K562 (cell line): ENCODE measurements at regions not wholly inside any gene's neighbourhood (a gene's known extent, or its start where the extent isn't known, plus 50 kb on each side); places are given as distances from the start of the nearest gene placed in this dataset.

Experiments used
- ATAC-seq: fragments of 200-7000 bp; cut with Tn5 transposase; 3 replicates; pipeline ENCODE4 v1.9.1; 2020; ENCODE audit warnings: moderate library complexity
- BruUV-seq: library from RNA; stranded (reverse); fragments of 400-500 nt; replicated peaks from 2 replicates; lab custom pipeline; 2021; lab: Mats Ljungman, UMichigan
- CTCF ChIA-PET: fragments of 300-600 bp; formaldehyde crosslinking; extraction: SDS; loops from one replicate; lab custom pipeline; 2021; ENCODE audit warnings: low intra/inter-chr PET ratio; lab: Yijun Ruan, JAX
- POLR2A ChIA-PET: fragments of 300-600, 350-650 bp; sonication (Branson Sonifier 250); formaldehyde crosslinking; extraction: SDS; loops from one replicate; lab custom pipeline; 2021; ENCODE audit warnings: antibody characterized with exemption, inconsistent platforms; lab: Yijun Ruan, JAX
- DNase-seq, 4 experiments: peaks; one replicate each; pipeline versions ENCODE4 v3.0.0 to v3.0.0-alpha.2; 2011 to 2018; ENCODE audit warnings: low spot score in 3 of 4, mixed read lengths in 3 of 4; ENCODE audit errors: extremely low read depth in 1 of 4
- FAIRE-seq: peaks from 2 replicates; lab custom pipeline; 2011; peaks lifted over from hg19 to GRCh38; lab: Jason Lieb, UNC
- H2AFZ ChIP-seq: 2 replicates; pipeline ENCODE4 v1.6.0; 2011; ENCODE audit warnings: low read depth, low read length, control low read depth, inconsistent platforms
- H3K27ac ChIP-seq: fragments of 200-600 bp; 3 replicates; pipeline ENCODE4 v1.8.0; 2011; ENCODE audit warnings: low read depth, mild to moderate bottlenecking, control low read depth, inconsistent platforms, low read length, moderate library complexity, mixed read lengths; ENCODE audit errors: extremely low read depth
- H3K27me3 ChIP-seq, 2 experiments: fragments of 300-600 bp in 1 of 2; 2 replicates in 1 of 2; 3 replicates in 1 of 2; pipeline versions ENCODE4 v1.6.0 to v1.8.0; 2011; ENCODE audit warnings: inconsistent platforms in 2 of 2, low read length in 2 of 2, mild to moderate bottlenecking in 1 of 2, mixed read lengths in 1 of 2, moderate library complexity in 1 of 2; ENCODE audit not compliant: control insufficient read depth in 2 of 2, insufficient read depth in 2 of 2
- H3K36me3 ChIP-seq: fragments of 300-600 bp; 3 replicates; pipeline ENCODE4 v1.8.0; 2011; ENCODE audit warnings: mild to moderate bottlenecking, low read length, inconsistent platforms; ENCODE audit not compliant: control insufficient read depth, insufficient read depth
- H3K4me1 ChIP-seq, 2 experiments: fragments of 200-600 bp in 1 of 2; replicated peaks in 1 of 2; 2 replicates in 1 of 2; 3 replicates in 1 of 2; pipeline versions ENCODE4 v1.5.1 to v1.8.0; 2011; ENCODE audit warnings: inconsistent platforms in 2 of 2, low read length in 2 of 2, mild to moderate bottlenecking in 1 of 2, mixed read lengths in 1 of 2, moderate library complexity in 1 of 2; ENCODE audit not compliant: control insufficient read depth in 2 of 2, insufficient read depth in 2 of 2
- H3K4me2 ChIP-seq: 2 replicates; pipeline ENCODE4 v1.6.1; 2011; ENCODE audit warnings: low read length, control low read depth, inconsistent platforms, mixed read lengths; ENCODE audit not compliant: insufficient read depth
- H3K4me3 ChIP-seq: fragments of 200-600 bp; sonication (generic), shearing (Covaris generic); 2 replicates; pipeline ENCODE4 v1.5.1; 2016; ENCODE audit warnings: control low read depth, inconsistent platforms
- H3K79me2 ChIP-seq: fragments of 200-600 bp; 3 replicates; pipeline ENCODE4 v1.8.0; 2011; ENCODE audit warnings: low read length, inconsistent platforms; ENCODE audit not compliant: control insufficient read depth, insufficient read depth
- H3K9ac ChIP-seq, 2 experiments: 2 replicates each; pipeline versions ENCODE4 v1.6.0 to v1.6.1; 2011; ENCODE audit warnings: low read depth in 2 of 2, low read length in 2 of 2, control low read depth in 1 of 2, inconsistent platforms in 1 of 2, mild to moderate bottlenecking in 1 of 2, mixed read lengths in 1 of 2; ENCODE audit not compliant: insufficient read depth in 1 of 2
- H3K9me1 ChIP-seq: one replicate; pipeline ENCODE4 v1.6.0; 2011; ENCODE audit warnings: inconsistent platforms, mild to moderate bottlenecking, low read length, moderate library complexity; ENCODE audit not compliant: control insufficient read depth, insufficient read depth
- H3K9me3 ChIP-seq: replicated peaks from 2 replicates; pipeline ENCODE4 v1.5.1; 2011; ENCODE audit warnings: low read depth, low read length, inconsistent platforms; ENCODE audit not compliant: control insufficient read depth, insufficient read depth
- H4K20me1 ChIP-seq: replicated peaks from 2 replicates; pipeline ENCODE4 v1.6.1; 2011; ENCODE audit warnings: low read length, inconsistent platforms, mixed read lengths; ENCODE audit not compliant: control insufficient read depth, insufficient read depth
- CTCF ChIP-seq, 3 experiments: IDR thresholded peaks in 2 of 3; conservative IDR thresholded peaks in 1 of 3; 2 replicates each; pipeline ENCODE4 v1.5.1; 2011 to 2012; ENCODE audit warnings: low read length in 3 of 3, mild to moderate bottlenecking in 3 of 3, control low read depth in 2 of 3, improper control_type of control experiment in 1 of 3, inconsistent platforms in 1 of 3, low read depth in 1 of 3, mixed read lengths in 1 of 3, moderate library complexity in 1 of 3; ENCODE audit not compliant: insufficient read depth in 2 of 3
- HCFC1 ChIP-seq: IDR thresholded peaks from 2 replicates; pipeline ENCODE4 v1.6.1; 2012; ENCODE audit warnings: low read depth, low read length, improper control_type of control experiment
- PBX2 ChIP-seq, 2 experiments: IDR thresholded peaks in 1 of 2; conservative IDR thresholded peaks in 1 of 2; 2 replicates each; pipeline ENCODE4 v1.6.1; 2016; ENCODE audit warnings: low read depth in 2 of 2, mild to moderate bottlenecking in 1 of 2, missing compliant biosample characterization in 1 of 2, missing genetic modification characterization in 1 of 2, moderate library complexity in 1 of 2
- PKNOX1 ChIP-seq: fragments of 450-650 bp; IDR thresholded peaks from 2 replicates; pipeline ENCODE4 v1.6.1; 2016
- YBX1 ChIP-seq: fragments of 450-650 bp; IDR thresholded peaks from 2 replicates; pipeline ENCODE4 v1.7.1; 2016; ENCODE audit warnings: mild to moderate bottlenecking
- ZNF318 ChIP-seq, 2 experiments: fragments of 450-650 bp; IDR thresholded peaks; 2 replicates each; pipeline ENCODE4 v1.6.1; 2016; ENCODE audit warnings: mild to moderate bottlenecking in 2 of 2, borderline replicate concordance in 1 of 2, low read depth in 1 of 2, moderate library complexity in 1 of 2
- ZNF324 ChIP-seq: fragments of 250-450 bp; sonication (Bioruptor Pico); IDR thresholded peaks from 2 replicates; pipeline ENCODE4 v1.4.0; 2020; ENCODE audit warnings: mild to moderate bottlenecking
- WGBS: fragments of 100-300 bp; shearing (Covaris generic); methylation state at CpG from one replicate; pipeline ENCODE4 v1.1.6; 2016; ENCODE audit warnings: low coverage, mixed read lengths; ENCODE audit not compliant: insufficient coverage; ENCODE audit errors: missing lambda C conversion rate; 5-methylcytosine and 5-hydroxymethylcytosine counted together
- in situ Hi-C: fragments of 300-500 bp; cut with MboI; formaldehyde crosslinking; loops from 4 replicates; pipeline ENCODE4 v1.15.0; 2018; ENCODE audit warnings: inconsistent platforms, mixed read lengths
- intact Hi-C: fragments of 100-400 bp; cut with micrococcal nuclease; formaldehyde crosslinking; loops from 2 replicates; pipeline ENCODE4 v1.14.2; 2022

DNA sequence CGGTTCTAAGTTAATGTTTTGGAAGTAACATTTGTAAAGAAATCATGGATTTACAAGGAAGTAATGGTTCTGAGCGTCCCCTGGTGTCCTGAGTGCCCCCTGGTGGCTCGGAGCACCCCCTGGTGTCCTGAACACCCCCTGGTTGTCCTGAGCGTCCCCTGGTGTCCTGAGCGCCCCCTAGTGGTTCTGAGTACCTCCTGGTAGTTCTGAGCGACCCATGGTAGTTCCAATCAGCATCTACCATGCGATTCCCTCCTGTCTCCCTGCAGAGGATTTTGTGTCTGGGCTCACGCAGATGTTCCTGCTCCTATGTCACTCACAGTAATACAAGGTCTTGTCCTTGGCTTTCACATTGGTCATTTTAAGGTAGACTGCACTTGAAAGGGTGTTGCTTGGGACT, 1352.9 kb downstream of the TMEM121 start:
- ATAC-seq (peak; percentile 80), FAIRE-seq (no peak), DNase-seq (peak; percentile 22 to 44 (median 29))
- Histone ChIP-seq H3K79me2 (no peaks in the 10 kb centered on the region), H3K9me1 (no peaks in the 10 kb centered on the region), H3K4me2 (no peak overlapping the region), H3K4me3 (no peak overlapping the region), H3K9me3 (no peaks in the 10 kb centered on the region), H3K36me3 (no peaks in the 10 kb centered on the region), H3K27ac (no peak overlapping the region), H3K9ac (no peak overlapping the region), H3K27me3 (no peaks in the 10 kb centered on the region), H2AFZ (no peak overlapping the region), H3K4me1 (no peaks in the 10 kb centered on the region), H4K20me1 (no peaks in the 10 kb centered on the region)
- ChIA-PET POLR2A (no interaction called here), CTCF (no interaction called here)
- no TSS peak for BruUV-seq
- in situ Hi-C loops (no loop called here), intact Hi-C loops (no loop called here)
- WGBS = 4% methylated on average over 7 of the region's 8 CpGs
- no peak for TF ChIP-seq ZNF324 (CRISPR knock-in tag)
- TF ChIP-seq ZNF318 (IDR thresholded peaks at IDR 0.05; ENCODE audit: borderline replicate concordance in 1 of 2, low read depth in 1 of 2) = no peak
- peak; percentile 57 to 90 (median 67); a peak in 5 of 6 replicates for TF ChIP-seq CTCF (IDR thresholded peaks at IDR 0.05 in 2 of 3, conservative IDR thresholded peaks at IDR 0.05 in 1 of 3; ENCODE audit: insufficient read depth in 2 of 3, low read depth in 1 of 3, low read length in 3 of 3)
- TF ChIP-seq PBX2 (CRISPR knock-in tag; IDR thresholded peaks at IDR 0.05; ENCODE audit: low read depth) = no peak
- TF ChIP-seq PBX2 (tag; conservative IDR thresholded peaks at IDR 0.05; ENCODE audit: low read depth) = 0 out of 2 replicates have a peak, but pooled peaks have one; percentile 22
- no peak for TF ChIP-seq YBX1
- peak; percentile 76 for TF ChIP-seq PKNOX1
- no peak for TF ChIP-seq HCFC1
